ENCODE measurements at regions not wholly inside any gene's neighbourhood (a gene's known extent, or its start where the extent isn't known, plus 50 kb on each side); places are given as distances from the start of the nearest gene placed in this dataset.

DNA sequence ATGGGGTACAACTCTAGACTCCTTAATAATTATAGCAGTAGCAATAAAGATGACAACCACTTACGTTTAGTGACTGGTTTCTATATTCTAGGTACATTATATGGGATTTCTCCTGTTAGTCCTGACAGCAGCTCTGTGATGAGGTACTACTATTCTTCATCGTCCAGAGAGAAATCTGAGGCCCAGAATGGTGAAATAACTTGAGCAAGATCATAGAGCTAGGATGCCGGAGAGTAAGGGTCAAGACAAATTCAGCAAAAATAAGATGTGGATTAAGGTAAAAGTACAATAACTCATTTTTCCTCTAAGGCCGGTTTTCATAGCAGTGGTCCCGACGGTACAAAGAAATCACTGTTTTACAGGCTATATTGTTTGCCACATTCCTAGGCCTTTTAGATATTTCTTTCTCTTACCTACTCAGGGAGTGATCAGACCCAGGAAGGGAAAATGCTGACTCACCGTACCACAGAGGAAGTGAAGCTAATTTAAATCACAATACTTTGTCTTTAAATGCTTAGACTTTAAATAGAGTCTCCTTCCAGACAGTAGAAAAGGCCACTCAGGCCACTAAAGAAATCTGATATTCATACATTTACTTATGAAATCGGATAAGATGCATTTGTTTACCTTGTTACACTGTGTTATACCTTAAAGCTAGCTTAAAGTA lies 2023.0 kb upstream of the AGA start:
- Histone ChIP-seq H3K36me3 (ENCODE audit: insufficient read depth, low read length) (no peaks in the 10 kb centered on the region), H3K27ac (ENCODE audit: low read depth, low read length) (peak overlapping the region; percentile 39), H3K4me1 (ENCODE audit: insufficient read depth, low read length) (peaks cover 5% of the 10 kb centered on the region), H3K79me2 (ENCODE audit: insufficient read depth, low read length) (no peaks in the 10 kb centered on the region), H4K20me1 (ENCODE audit: insufficient read depth, low read length) (no peaks in the 10 kb centered on the region), H3K9ac (ENCODE audit: low read length) (no peak overlapping the region), H3K4me3 (ENCODE audit: insufficient read depth, low read depth, low read length) (no peak overlapping the region), H2AFZ (ENCODE audit: low read depth, low read length) (peak overlapping the region; percentile 49), H3K27me3 (ENCODE audit: insufficient read depth, low read length) (no peaks in the 10 kb centered on the region), H3K4me2 (ENCODE audit: low read length) (no peak overlapping the region), H3K9me3 (ENCODE audit: insufficient read depth, low read depth, low read length) (no peaks in the 10 kb centered on the region)
- peak overlapping the region; percentile 97 for H3K27ac Mint-ChIP-seq (ENCODE audit: unreplicated experiment)
- H3K9me3 Mint-ChIP-seq (ENCODE audit: unreplicated experiment), result no peaks in the 10 kb centered on the region
- no peaks in the 10 kb centered on the region for H3K27me3 Mint-ChIP-seq (ENCODE audit: low read depth, unreplicated experiment)
- DNase-seq (ENCODE audit: low read depth), result peak; percentile 72
- FAIRE-seq, result no peak
- peak overlapping the region; percentile 14 for H3K4me3 Mint-ChIP-seq (ENCODE audit: unreplicated experiment)
- H3K36me3 Mint-ChIP-seq (ENCODE audit: low read depth, unreplicated experiment), result no peaks in the 10 kb centered on the region
- H3K4me1 Mint-ChIP-seq (ENCODE audit: low read depth, unreplicated experiment), result peaks cover 9% of the 10 kb centered on the region
- no peak for TF ChIP-seq EZH2 (IDR thresholded peaks at IDR 0.05; ENCODE audit: insufficient read depth, low read length)
- TF ChIP-seq, protein P1, sequence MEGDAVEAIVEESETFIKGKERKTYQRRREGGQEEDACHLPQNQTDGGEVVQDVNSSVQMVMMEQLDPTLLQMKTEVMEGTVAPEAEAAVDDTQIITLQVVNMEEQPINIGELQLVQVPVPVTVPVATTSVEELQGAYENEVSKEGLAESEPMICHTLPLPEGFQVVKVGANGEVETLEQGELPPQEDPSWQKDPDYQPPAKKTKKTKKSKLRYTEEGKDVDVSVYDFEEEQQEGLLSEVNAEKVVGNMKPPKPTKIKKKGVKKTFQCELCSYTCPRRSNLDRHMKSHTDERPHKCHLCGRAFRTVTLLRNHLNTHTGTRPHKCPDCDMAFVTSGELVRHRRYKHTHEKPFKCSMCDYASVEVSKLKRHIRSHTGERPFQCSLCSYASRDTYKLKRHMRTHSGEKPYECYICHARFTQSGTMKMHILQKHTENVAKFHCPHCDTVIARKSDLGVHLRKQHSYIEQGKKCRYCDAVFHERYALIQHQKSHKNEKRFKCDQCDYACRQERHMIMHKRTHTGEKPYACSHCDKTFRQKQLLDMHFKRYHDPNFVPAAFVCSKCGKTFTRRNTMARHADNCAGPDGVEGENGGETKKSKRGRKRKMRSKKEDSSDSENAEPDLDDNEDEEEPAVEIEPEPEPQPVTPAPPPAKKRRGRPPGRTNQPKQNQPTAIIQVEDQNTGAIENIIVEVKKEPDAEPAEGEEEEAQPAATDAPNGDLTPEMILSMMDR (IDR thresholded peaks at IDR 0.05; ENCODE audit: insufficient read depth, low read depth, low read length), result no peak

DNA sequence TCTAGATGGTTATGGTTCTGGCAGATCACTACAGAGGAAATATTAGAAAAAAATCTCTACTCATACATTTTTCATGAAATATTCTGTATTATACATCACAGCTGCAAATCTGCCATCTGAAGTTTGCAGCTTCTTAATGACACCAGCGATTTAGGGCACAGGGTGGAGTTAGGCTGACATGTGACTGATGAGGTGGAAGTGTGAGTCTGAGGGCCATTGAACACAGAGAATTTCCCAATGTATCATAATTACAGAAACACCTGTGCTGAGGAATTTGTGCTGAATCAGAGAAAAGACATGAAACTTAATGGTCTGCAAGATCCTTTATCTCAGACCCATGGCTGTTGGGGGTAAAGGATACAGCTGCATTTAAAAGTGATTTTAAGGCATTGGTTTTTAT lies 2025.6 kb upstream of the AGA start:
- no peaks in the 10 kb centered on the region for H3K79me2 ChIP-seq (ENCODE audit: insufficient read depth, low read length)
- Mint-ChIP-seq H3K36me3 (ENCODE audit: low read depth, unreplicated experiment) (no peaks in the 10 kb centered on the region), H3K27me3 (ENCODE audit: low read depth, unreplicated experiment) (no peaks in the 10 kb centered on the region), H3K4me1 (ENCODE audit: low read depth, unreplicated experiment) (peaks cover 7% of the 10 kb centered on the region), H3K9me3 (ENCODE audit: unreplicated experiment) (no peaks in the 10 kb centered on the region), H3K4me3 (ENCODE audit: unreplicated experiment) (no peak overlapping the region), H3K27ac (ENCODE audit: unreplicated experiment) (no peak overlapping the region)
- no peaks in the 10 kb centered on the region for H4K20me1 ChIP-seq (ENCODE audit: insufficient read depth, low read length)
- H3K36me3 ChIP-seq (ENCODE audit: insufficient read depth, low read length), result no peaks in the 10 kb centered on the region
- no peak overlapping the region for H2AFZ ChIP-seq (ENCODE audit: low read depth, low read length)
- FAIRE-seq (no peak), DNase-seq (ENCODE audit: low read depth) (no peak)
- H3K4me1 ChIP-seq (ENCODE audit: insufficient read depth, low read length), result peaks cover 5% of the 10 kb centered on the region
- H3K27ac ChIP-seq (ENCODE audit: low read depth, low read length), result no peak overlapping the region
- no peaks in the 10 kb centered on the region for H3K9me3 ChIP-seq (ENCODE audit: insufficient read depth, low read depth, low read length)
- no peak overlapping the region for H3K9ac ChIP-seq (ENCODE audit: low read length)
- no peak overlapping the region for H3K4me2 ChIP-seq (ENCODE audit: low read length)
- H3K4me3 ChIP-seq (ENCODE audit: insufficient read depth, low read depth, low read length), result no peak overlapping the region
- no peak for TF ChIP-seq EZH2 (IDR thresholded peaks at IDR 0.05; ENCODE audit: insufficient read depth, low read length)
- TF ChIP-seq, protein P1 (IDR thresholded peaks at IDR 0.05; ENCODE audit: insufficient read depth, low read depth, low read length), result no peak
- no peaks in the 10 kb centered on the region for H3K27me3 ChIP-seq (ENCODE audit: insufficient read depth, low read length)

DNA sequence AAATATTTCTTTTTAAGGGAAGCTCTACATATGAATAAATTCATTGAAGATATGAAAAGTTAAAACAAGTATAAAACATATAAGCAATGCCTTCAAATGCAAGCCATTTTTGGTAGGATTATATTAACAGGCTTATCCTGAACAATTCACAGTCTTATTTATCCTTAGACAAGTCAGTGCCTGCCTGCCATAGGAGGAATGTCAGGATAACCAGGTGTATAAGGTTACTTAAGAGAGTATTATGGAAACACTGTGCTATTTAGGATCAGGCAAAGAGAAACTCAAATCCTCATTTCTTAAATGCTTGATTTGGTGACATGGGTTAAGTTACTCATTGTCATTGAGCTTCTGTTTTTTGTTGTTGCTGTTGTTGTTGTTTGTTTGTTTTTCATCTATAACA lies 2029.9 kb upstream of the AGA start:
- Histone ChIP-seq H4K20me1 (ENCODE audit: insufficient read depth, low read length) (no peaks in the 10 kb centered on the region), H3K36me3 (ENCODE audit: insufficient read depth, low read length) (no peaks in the 10 kb centered on the region), H3K27ac (ENCODE audit: low read depth, low read length) (no peak overlapping the region), H3K9ac (ENCODE audit: low read length) (no peak overlapping the region), H3K4me2 (ENCODE audit: low read length) (no peak overlapping the region), H3K4me3 (ENCODE audit: insufficient read depth, low read depth, low read length) (no peak overlapping the region), H3K27me3 (ENCODE audit: insufficient read depth, low read length) (no peaks in the 10 kb centered on the region), H2AFZ (ENCODE audit: low read depth, low read length) (no peak overlapping the region), H3K4me1 (ENCODE audit: insufficient read depth, low read length) (no peaks in the 10 kb centered on the region), H3K9me3 (ENCODE audit: insufficient read depth, low read depth, low read length) (no peaks in the 10 kb centered on the region), H3K79me2 (ENCODE audit: insufficient read depth, low read length) (no peaks in the 10 kb centered on the region)
- H3K27me3 Mint-ChIP-seq (ENCODE audit: low read depth, unreplicated experiment), result no peaks in the 10 kb centered on the region
- H3K4me1 Mint-ChIP-seq (ENCODE audit: low read depth, unreplicated experiment), result no peaks in the 10 kb centered on the region
- H3K9me3 Mint-ChIP-seq (ENCODE audit: unreplicated experiment), result peaks cover 4% of the 10 kb centered on the region
- FAIRE-seq (no peak), DNase-seq (ENCODE audit: low read depth) (no peak)
- H3K4me3 Mint-ChIP-seq (ENCODE audit: unreplicated experiment), result no peak overlapping the region
- H3K27ac Mint-ChIP-seq (ENCODE audit: unreplicated experiment), result no peak overlapping the region
- no peaks in the 10 kb centered on the region for H3K36me3 Mint-ChIP-seq (ENCODE audit: low read depth, unreplicated experiment)
- TF ChIP-seq, protein P1 (IDR thresholded peaks at IDR 0.05; ENCODE audit: insufficient read depth, low read depth, low read length), result no peak
- TF ChIP-seq EZH2 (IDR thresholded peaks at IDR 0.05; ENCODE audit: insufficient read depth, low read length), result no peak
